ENCODE measurements at regions not wholly inside any gene's neighbourhood (a gene's known extent, or its start where the extent isn't known, plus 50 kb on each side); places are given as distances from the start of the nearest gene placed in this dataset.

GRCh38 chr14:22381408-22381760, 207.6 kb downstream of the DAD1 start:
- H3K36me3 ChIP-seq (ENCODE audit: insufficient read depth, low read length): no peaks in the 10 kb centered on the region
- no peaks in the 10 kb centered on the region for H3K9me2 ChIP-seq (replicated peaks; ENCODE audit: low read depth, low read length)
- peaks cover 66% of the 10 kb centered on the region for H3K4me1 ChIP-seq (ENCODE audit: insufficient read depth, low read length, poor library complexity, severe bottlenecking)
- peaks cover 36% of the 10 kb centered on the region; the same call in 1 of the 2 replicates for H3K79me2 ChIP-seq (ENCODE audit: insufficient read depth, low read length)
- H3K27me3 ChIP-seq (ENCODE audit: insufficient read depth, low read length, poor library complexity, severe bottlenecking): no peaks in the 10 kb centered on the region
- peak overlapping the region; percentile 49 for H3K4me3 ChIP-seq (ENCODE audit: low read length, poor library complexity, severe bottlenecking)
- H3K4me2 ChIP-seq (ENCODE audit: low read depth, low read length, poor library complexity, severe bottlenecking): peak overlapping the region; percentile 77
- peak overlapping the region; percentile 76 for H3K9ac ChIP-seq (ENCODE audit: low read depth, low read length, poor library complexity, severe bottlenecking)
- no peaks in the 10 kb centered on the region for H3K9me3 ChIP-seq (ENCODE audit: insufficient read depth, low read depth, low read length)
- TF ChIP-seq EZH2phosphoT487 (IDR thresholded peaks at IDR 0.05; ENCODE audit: borderline replicate concordance) (no peak), CTCF (conservative IDR thresholded peaks at IDR 0.05; ENCODE audit: low read length) (no peak)
- H3F3A ChIP-seq (ENCODE audit: low read depth): peaks cover 13% of the 10 kb centered on the region
- peak overlapping the region; percentile 18 for H2AFZ ChIP-seq (ENCODE audit: low read length)
- no peaks in the 10 kb centered on the region for H4K20me1 ChIP-seq (ENCODE audit: insufficient read depth, low read length, poor library complexity, severe bottlenecking)

GRCh38 chr14:22380571-22381407, 208.2 kb downstream of the DAD1 start:
- no peaks in the 10 kb centered on the region for H3K36me3 ChIP-seq (ENCODE audit: insufficient read depth, low read length)
- peaks cover 36% of the 10 kb centered on the region; the same call in 1 of the 2 replicates for H3K79me2 ChIP-seq (ENCODE audit: insufficient read depth, low read length)
- H3K4me1 ChIP-seq (ENCODE audit: insufficient read depth, low read length, poor library complexity, severe bottlenecking): peaks cover 60% of the 10 kb centered on the region
- TF ChIP-seq EZH2phosphoT487 (IDR thresholded peaks at IDR 0.05; ENCODE audit: borderline replicate concordance) (no peak), CTCF (conservative IDR thresholded peaks at IDR 0.05; ENCODE audit: low read length) (no peak)
- H3K9me3 ChIP-seq (ENCODE audit: insufficient read depth, low read depth, low read length): no peaks in the 10 kb centered on the region
- H2AFZ ChIP-seq (ENCODE audit: low read length): peak overlapping the region; percentile 39
- H3F3A ChIP-seq (ENCODE audit: low read depth): peaks cover 10% of the 10 kb centered on the region
- no peaks in the 10 kb centered on the region for H3K27me3 ChIP-seq (ENCODE audit: insufficient read depth, low read length, poor library complexity, severe bottlenecking)
- H3K4me2 ChIP-seq (ENCODE audit: low read depth, low read length, poor library complexity, severe bottlenecking): peak overlapping the region; percentile 77
- peak overlapping the region; percentile 76 for H3K9ac ChIP-seq (ENCODE audit: low read depth, low read length, poor library complexity, severe bottlenecking)
- no peaks in the 10 kb centered on the region for H3K9me2 ChIP-seq (replicated peaks; ENCODE audit: low read depth, low read length)
- H4K20me1 ChIP-seq (ENCODE audit: insufficient read depth, low read length, poor library complexity, severe bottlenecking): no peaks in the 10 kb centered on the region
- H3K4me3 ChIP-seq (ENCODE audit: low read length, poor library complexity, severe bottlenecking): peak overlapping the region; percentile 49

- H4K20me1 ChIP-seq (ENCODE audit: insufficient read depth, low read length, poor library complexity, severe bottlenecking): no peaks in the 10 kb centered on the region
- no peaks in the 10 kb centered on the region for H3K9me3 ChIP-seq (ENCODE audit: insufficient read depth, low read depth, low read length)
- H3K27me3 ChIP-seq (ENCODE audit: insufficient read depth, low read length, poor library complexity, severe bottlenecking): no peaks in the 10 kb centered on the region
- H3K4me3 ChIP-seq (ENCODE audit: low read length, poor library complexity, severe bottlenecking): no peak overlapping the region
- TF ChIP-seq CTCF (conservative IDR thresholded peaks at IDR 0.05; ENCODE audit: low read length): no peak
- no peak for TF ChIP-seq EZH2phosphoT487 (IDR thresholded peaks at IDR 0.05; ENCODE audit: borderline replicate concordance)
- H3K36me3 ChIP-seq (ENCODE audit: insufficient read depth, low read length): no peaks in the 10 kb centered on the region
- peak overlapping the region; percentile 39; the same call in 1 of the 2 replicates for H2AFZ ChIP-seq (ENCODE audit: low read length)
- no peaks in the 10 kb centered on the region for H3K9me2 ChIP-seq (replicated peaks; ENCODE audit: low read depth, low read length)
- peak overlapping the region; percentile 76 for H3K9ac ChIP-seq (ENCODE audit: low read depth, low read length, poor library complexity, severe bottlenecking)
- H3K79me2 ChIP-seq (ENCODE audit: insufficient read depth, low read length): peaks cover 36% of the 10 kb centered on the region; the same call in 1 of the 2 replicates
- H3K4me1 ChIP-seq (ENCODE audit: insufficient read depth, low read length, poor library complexity, severe bottlenecking): peaks cover 50% of the 10 kb centered on the region
- peak overlapping the region; percentile 77 for H3K4me2 ChIP-seq (ENCODE audit: low read depth, low read length, poor library complexity, severe bottlenecking)
- peaks cover under 1% of the 10 kb centered on the region; the same call in 1 of the 2 replicates for H3F3A ChIP-seq (ENCODE audit: low read depth)
Observed at GRCh38 chr14:22379727-22380126, 209.3 kb downstream of the DAD1 start.

Data from Loucy (cell line).